ENCODE measurements at regions not wholly inside any gene's neighbourhood (a gene's known extent, or its start where the extent isn't known, plus 50 kb on each side); places are given as distances from the start of the nearest gene placed in this dataset.

GRCh38 chr9:89667726-89668125 is 62.9 kb downstream of the GADD45G start:
- H3K27ac ChIP-seq (ENCODE audit: low read length), result no peak overlapping the region
- no peaks in the 10 kb centered on the region for H3K9me2 ChIP-seq (replicated peaks; ENCODE audit: insufficient read depth, low read length)
- no peak overlapping the region for H2AFZ ChIP-seq (ENCODE audit: low read length)
- no peak overlapping the region for H3K9ac ChIP-seq (ENCODE audit: low read length)
- no peaks in the 10 kb centered on the region for H4K20me1 ChIP-seq (ENCODE audit: insufficient read depth, low read length)
- H3K4me1 ChIP-seq (ENCODE audit: low read length), result no peaks in the 10 kb centered on the region
- H3K9me3 ChIP-seq (replicated peaks; ENCODE audit: insufficient read depth, low read length), result no peaks in the 10 kb centered on the region
- TF ChIP-seq EZH2 (optimal IDR thresholded peaks at IDR 0.05; ENCODE audit: low read depth, low read length) (no peak), CTCF (IDR thresholded peaks at IDR 0.05; ENCODE audit: low read length) (no peak), EZH2phosphoT487 (IDR thresholded peaks at IDR 0.05; ENCODE audit: low read length) (no peak)
- H3K27me3 ChIP-seq (replicated peaks; ENCODE audit: insufficient read depth, low read length), result no peaks in the 10 kb centered on the region
- no peaks in the 10 kb centered on the region for H3K36me3 ChIP-seq (replicated peaks; ENCODE audit: insufficient read depth, low read length)
- DNase-seq, result no peak
- H3F3A ChIP-seq (ENCODE audit: insufficient read depth, low read length), result no peaks in the 10 kb centered on the region
- no peaks in the 10 kb centered on the region for H3K79me2 ChIP-seq (ENCODE audit: low read length)
- no peak overlapping the region for H3K4me3 ChIP-seq (ENCODE audit: low read length)
- no peak overlapping the region for H3K4me2 ChIP-seq (ENCODE audit: low read depth, low read length)

- Histone ChIP-seq H3K36me3 (replicated peaks; ENCODE audit: insufficient read depth, low read length) (no peaks in the 10 kb centered on the region), H3K4me3 (ENCODE audit: low read length) (no peak overlapping the region), H3F3A (ENCODE audit: insufficient read depth, low read length) (no peaks in the 10 kb centered on the region), H3K4me2 (ENCODE audit: low read depth, low read length) (no peak overlapping the region), H3K27me3 (replicated peaks; ENCODE audit: insufficient read depth, low read length) (no peaks in the 10 kb centered on the region), H3K9me2 (replicated peaks; ENCODE audit: insufficient read depth, low read length) (no peaks in the 10 kb centered on the region), H3K27ac (ENCODE audit: low read length) (no peak overlapping the region), H4K20me1 (ENCODE audit: insufficient read depth, low read length) (no peaks in the 10 kb centered on the region), H3K4me1 (ENCODE audit: low read length) (no peaks in the 10 kb centered on the region), H3K9me3 (replicated peaks; ENCODE audit: insufficient read depth, low read length) (no peaks in the 10 kb centered on the region), H3K79me2 (ENCODE audit: low read length) (no peaks in the 10 kb centered on the region), H3K9ac (ENCODE audit: low read length) (no peak overlapping the region), H2AFZ (ENCODE audit: low read length) (no peak overlapping the region)
- no peak for TF ChIP-seq EZH2 (optimal IDR thresholded peaks at IDR 0.05; ENCODE audit: low read depth, low read length)
- TF ChIP-seq EZH2phosphoT487 (IDR thresholded peaks at IDR 0.05; ENCODE audit: low read length), result no peak
- no peak for TF ChIP-seq CTCF (IDR thresholded peaks at IDR 0.05; ENCODE audit: low read length)
- no peak for DNase-seq
Measured at GRCh38 chr9:89668216-89668865, 63.5 kb downstream of the GADD45G start.

GRCh38 chr9:89668866-89669246 is 64.0 kb downstream of the GADD45G start:
- no peaks in the 10 kb centered on the region for H3K36me3 ChIP-seq (replicated peaks; ENCODE audit: insufficient read depth, low read length)
- H3K9me2 ChIP-seq (replicated peaks; ENCODE audit: insufficient read depth, low read length), result no peaks in the 10 kb centered on the region
- no peaks in the 10 kb centered on the region for H3K27me3 ChIP-seq (replicated peaks; ENCODE audit: insufficient read depth, low read length)
- TF ChIP-seq EZH2phosphoT487 (IDR thresholded peaks at IDR 0.05; ENCODE audit: low read length), result no peak
- no peak for TF ChIP-seq EZH2 (optimal IDR thresholded peaks at IDR 0.05; ENCODE audit: low read depth, low read length)
- no peak for TF ChIP-seq CTCF (IDR thresholded peaks at IDR 0.05; ENCODE audit: low read length)
- no peak overlapping the region for H3K27ac ChIP-seq (ENCODE audit: low read length)
- DNase-seq, result no peak
- no peak overlapping the region for H3K4me2 ChIP-seq (ENCODE audit: low read depth, low read length)
- H3K9ac ChIP-seq (ENCODE audit: low read length), result no peak overlapping the region
- H3K9me3 ChIP-seq (replicated peaks; ENCODE audit: insufficient read depth, low read length), result no peaks in the 10 kb centered on the region
- no peaks in the 10 kb centered on the region for H3F3A ChIP-seq (ENCODE audit: insufficient read depth, low read length)
- no peaks in the 10 kb centered on the region for H4K20me1 ChIP-seq (ENCODE audit: insufficient read depth, low read length)
- no peaks in the 10 kb centered on the region for H3K79me2 ChIP-seq (ENCODE audit: low read length)
- H3K4me1 ChIP-seq (ENCODE audit: low read length), result no peaks in the 10 kb centered on the region
- H3K4me3 ChIP-seq (ENCODE audit: low read length), result no peak overlapping the region
- no peak overlapping the region for H2AFZ ChIP-seq (ENCODE audit: low read length)
